ENCODE measurements at regions not wholly inside any gene's neighbourhood (a gene's known extent, or its start where the extent isn't known, plus 50 kb on each side); places are given as distances from the start of the nearest gene placed in this dataset.

DNA sequence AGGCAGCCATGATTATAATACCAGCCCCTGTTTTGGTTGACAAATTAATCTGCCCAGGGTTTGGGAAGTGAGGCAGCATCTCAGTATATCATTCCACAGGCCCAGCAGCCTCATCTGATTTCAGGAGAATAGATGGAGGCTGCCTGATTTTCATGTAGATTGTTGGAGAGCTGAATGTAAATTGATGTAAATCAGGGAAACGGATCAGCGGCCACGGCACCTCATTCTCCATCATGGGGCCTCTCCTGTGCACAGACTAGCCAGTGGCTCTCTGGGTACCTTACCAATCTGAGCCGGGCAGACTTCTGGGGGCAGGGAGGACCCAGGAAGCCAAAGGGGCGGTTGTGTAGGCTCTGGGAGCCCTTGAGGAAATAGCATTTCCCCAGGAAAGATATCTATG, 63.7 kb upstream of the GSC start:
- TF ChIP-seq, protein P1, sequence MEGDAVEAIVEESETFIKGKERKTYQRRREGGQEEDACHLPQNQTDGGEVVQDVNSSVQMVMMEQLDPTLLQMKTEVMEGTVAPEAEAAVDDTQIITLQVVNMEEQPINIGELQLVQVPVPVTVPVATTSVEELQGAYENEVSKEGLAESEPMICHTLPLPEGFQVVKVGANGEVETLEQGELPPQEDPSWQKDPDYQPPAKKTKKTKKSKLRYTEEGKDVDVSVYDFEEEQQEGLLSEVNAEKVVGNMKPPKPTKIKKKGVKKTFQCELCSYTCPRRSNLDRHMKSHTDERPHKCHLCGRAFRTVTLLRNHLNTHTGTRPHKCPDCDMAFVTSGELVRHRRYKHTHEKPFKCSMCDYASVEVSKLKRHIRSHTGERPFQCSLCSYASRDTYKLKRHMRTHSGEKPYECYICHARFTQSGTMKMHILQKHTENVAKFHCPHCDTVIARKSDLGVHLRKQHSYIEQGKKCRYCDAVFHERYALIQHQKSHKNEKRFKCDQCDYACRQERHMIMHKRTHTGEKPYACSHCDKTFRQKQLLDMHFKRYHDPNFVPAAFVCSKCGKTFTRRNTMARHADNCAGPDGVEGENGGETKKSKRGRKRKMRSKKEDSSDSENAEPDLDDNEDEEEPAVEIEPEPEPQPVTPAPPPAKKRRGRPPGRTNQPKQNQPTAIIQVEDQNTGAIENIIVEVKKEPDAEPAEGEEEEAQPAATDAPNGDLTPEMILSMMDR (IDR thresholded peaks at IDR 0.05): no peak
- TF ChIP-seq POLR2A (IDR thresholded peaks at IDR 0.05): no peak

Measured in right lobe of liver (tissue), 4 donors.